GM21423 (cell line): ENCODE measurements at regions not wholly inside any gene's neighbourhood (a gene's known extent, or its start where the extent isn't known, plus 50 kb on each side); places are given as distances from the start of the nearest gene placed in this dataset.
"Not testable (repeated sequence)": the region's sequence is repeated elsewhere in the genome, so short reads cannot be mapped to it uniquely, and the experiment has no call there.

Experiments
- ATAC-seq: cut with Tn5 transposase; IDR thresholded peaks from one replicate; pipeline ENCODE4 v1.9.1; 2021; ENCODE audit warnings: mild to moderate bottlenecking, moderate library complexity; ENCODE audit not compliant: unreplicated experiment

- no peak for ATAC-seq
Measured at GRCh38 chr5:97570242-97570641, 387.2 kb upstream of the RIOK2 start.

GRCh38 chr5:97575322-97575721 is 392.3 kb upstream of the RIOK2 start:
- no peak for ATAC-seq

GRCh38 chr5:97576956-97577355 is 393.9 kb upstream of the RIOK2 start:
- no peak for ATAC-seq

- not testable (repeated sequence) for ATAC-seq
Measured at GRCh38 chr5:97579977-97580376, 396.9 kb upstream of the RIOK2 start.

- no peak for ATAC-seq
Measured at GRCh38 chr5:97580746-97581145, 397.7 kb upstream of the RIOK2 start.

- no peak for ATAC-seq
Measured at GRCh38 chr5:97591781-97592180, 408.7 kb upstream of the RIOK2 start.

- ATAC-seq, result no peak
Measured at GRCh38 chr5:97600486-97600885, 417.4 kb upstream of the RIOK2 start.

GRCh38 chr5:97601651-97602050 is 418.6 kb upstream of the RIOK2 start:
- ATAC-seq, result no peak

GRCh38 chr5:97606531-97606930 is 423.5 kb upstream of the RIOK2 start:
- ATAC-seq, result no peak

- no peak for ATAC-seq
Measured at GRCh38 chr5:97608501-97608900, 425.5 kb upstream of the RIOK2 start.

- no peak for ATAC-seq
Measured at GRCh38 chr5:97618721-97619120, 435.7 kb upstream of the RIOK2 start.

- no peak for ATAC-seq
Measured at GRCh38 chr5:97623441-97623840, 440.4 kb upstream of the RIOK2 start.

GRCh38 chr5:97624886-97625285 is 441.8 kb upstream of the RIOK2 start:
- ATAC-seq, result no peak

GRCh38 chr5:97627272-97627671 is 444.2 kb upstream of the RIOK2 start:
- no peak for ATAC-seq

GRCh38 chr5:97628031-97628430 is 445.0 kb upstream of the RIOK2 start:
- ATAC-seq, result no peak

- ATAC-seq, result no peak
Measured at GRCh38 chr5:97628807-97629206, 445.8 kb upstream of the RIOK2 start.

- no peak for ATAC-seq
Measured at GRCh38 chr5:97629276-97629675, 446.2 kb upstream of the RIOK2 start.

- ATAC-seq, result peak; percentile 81
Measured at GRCh38 chr5:97635553-97635952, 452.5 kb upstream of the RIOK2 start.

- no peak for ATAC-seq
Measured at GRCh38 chr5:97636766-97637165, 453.7 kb upstream of the RIOK2 start.

- ATAC-seq, result no peak
Measured at GRCh38 chr5:97641081-97641480, 458.0 kb upstream of the RIOK2 start.

- ATAC-seq, result no peak
Measured at GRCh38 chr5:97644206-97644605, 461.2 kb upstream of the RIOK2 start.

GRCh38 chr5:97644896-97645295 is 461.8 kb upstream of the RIOK2 start:
- no peak for ATAC-seq

- ATAC-seq, result no peak
Measured at GRCh38 chr5:97657239-97657638, 474.2 kb upstream of the RIOK2 start.
